Endothelial cell of umbilical vein (primary cell): ENCODE measurements at regions not wholly inside any gene's neighbourhood (a gene's known extent, or its start where the extent isn't known, plus 50 kb on each side); places are given as distances from the start of the nearest gene placed in this dataset.

Experiments
- BruUV-seq: library from RNA; stranded (reverse); fragments of 400-500 nt; replicated peaks from 2 replicates; lab custom pipeline; 2021; lab: Mats Ljungman, UMichigan
- CTCF ChIA-PET: fragments of 300-600, 350-600 bp; sonication (Branson Sonifier 250); formaldehyde crosslinking; loops from one replicate; lab custom pipeline; 2021; ENCODE audit warnings: antibody characterized with exemption, inconsistent platforms; lab: Charles Lee
- POLR2A ChIA-PET: fragments of 300-600, 350-600 bp; sonication (Branson Sonifier 250); formaldehyde crosslinking; loops from one replicate; lab custom pipeline; 2021; ENCODE audit warnings: antibody characterized with exemption, inconsistent platforms; lab: Charles Lee
- DNase-seq: peaks from one replicate; pipeline ENCODE4 v3.0.0-alpha.2; 2011; ENCODE audit warnings: low read depth, low spot score
- FAIRE-seq: peaks from 2 replicates; lab custom pipeline; 2011; peaks lifted over from hg19 to GRCh38; lab: Jason Lieb, UNC
- H2AFZ ChIP-seq: 2 replicates; pipeline ENCODE4 v1.6.0; 2012; ENCODE audit warnings: low read depth, low read length, control low read depth, inconsistent platforms
- H3K27ac ChIP-seq: 2 replicates; pipeline ENCODE4 v1.5.1; 2011; ENCODE audit warnings: low read depth, mild to moderate bottlenecking, control low read depth, low read length, moderate library complexity; ENCODE audit not compliant: insufficient read depth
- H3K27me3 ChIP-seq, 2 experiments: 2 replicates each; pipeline versions ENCODE4 v1.6.0 to v1.6.1; 2011; ENCODE audit warnings: low read length in 2 of 2, mixed read lengths in 1 of 2; ENCODE audit not compliant: control insufficient read depth in 2 of 2, insufficient read depth in 2 of 2
- H3K36me3 ChIP-seq, 2 experiments: 2 replicates in 1 of 2; 3 replicates in 1 of 2; pipeline ENCODE4 v1.5.1; 2011; ENCODE audit warnings: low read length in 2 of 2, mild to moderate bottlenecking in 1 of 2, moderate library complexity in 1 of 2; ENCODE audit not compliant: control insufficient read depth in 2 of 2, insufficient read depth in 2 of 2; ENCODE audit errors: extremely low read depth in 1 of 2
- H3K4me1 ChIP-seq: 3 replicates; pipeline ENCODE4 v1.5.1; 2011; ENCODE audit warnings: mild to moderate bottlenecking, low read length; ENCODE audit not compliant: control insufficient read depth, insufficient read depth; ENCODE audit errors: extremely low read depth
- H3K4me2 ChIP-seq: 2 replicates; pipeline ENCODE4 v1.6.1; 2011; ENCODE audit warnings: low read length, control low read depth, mixed read lengths; ENCODE audit not compliant: insufficient read depth
- H3K4me3 ChIP-seq, 3 experiments: fragments of 200-600 bp in 1 of 3; sonication (generic), shearing (Covaris generic) in 1 of 3; replicated peaks in 1 of 3; 2 replicates each; pipeline ENCODE4 v1.5.1; 2011 to 2016; ENCODE audit warnings: control low read depth in 3 of 3, low read length in 3 of 3, mild to moderate bottlenecking in 2 of 3, inconsistent platforms in 1 of 3, low read depth in 1 of 3, moderate library complexity in 1 of 3; ENCODE audit not compliant: insufficient read depth in 1 of 3
- H3K79me2 ChIP-seq: 2 replicates; pipeline ENCODE4 v1.6.0; 2012; ENCODE audit warnings: low read length, inconsistent platforms; ENCODE audit not compliant: control insufficient read depth, insufficient read depth
- H3K9ac ChIP-seq: replicated peaks from 2 replicates; pipeline ENCODE3; 2011; ENCODE audit warnings: low read length, control low read depth; ENCODE audit not compliant: insufficient read depth; ENCODE audit errors: extremely low read depth
- H3K9me1 ChIP-seq: replicated peaks from 3 replicates; pipeline ENCODE4 v1.6.0; 2011; ENCODE audit warnings: mild to moderate bottlenecking, low read length; ENCODE audit not compliant: control insufficient read depth, insufficient read depth; ENCODE audit errors: extremely low read depth
- H3K9me3 ChIP-seq: replicated peaks from 2 replicates; pipeline ENCODE4 v1.5.1; 2012; ENCODE audit warnings: low read length, inconsistent platforms; ENCODE audit not compliant: control insufficient read depth, insufficient read depth
- H4K20me1 ChIP-seq: replicated peaks from 2 replicates; pipeline ENCODE3; 2011; ENCODE audit warnings: mild to moderate bottlenecking, low read length; ENCODE audit not compliant: control insufficient read depth, insufficient read depth; ENCODE audit errors: extremely low read depth
- CTCF ChIP-seq, 2 donors: IDR thresholded peaks; 1 replicate in 1 of 2; 2 replicates in 1 of 2; pipeline ENCODE4 v1.5.1; 2011; ENCODE audit warnings: low read length in 2 of 2, mild to moderate bottlenecking in 2 of 2, moderate library complexity in 2 of 2, control low read depth in 1 of 2, inconsistent platforms in 1 of 2, low read depth in 1 of 2; ENCODE audit not compliant: insufficient read depth in 1 of 2; ENCODE audit errors: extremely low read depth in 1 of 2
- EZH2 ChIP-seq: IDR thresholded peaks from 2 replicates; pipeline ENCODE4 v1.6.1; 2012; ENCODE audit warnings: borderline replicate concordance, low read depth, mild to moderate bottlenecking, moderate library complexity, low read length, inconsistent platforms; ENCODE audit not compliant: severe bottlenecking
- FOS ChIP-seq: IDR thresholded peaks from 2 replicates; pipeline ENCODE4 v1.6.1; 2011; ENCODE audit warnings: mild to moderate bottlenecking, low read length, moderate library complexity, borderline replicate concordance; ENCODE audit not compliant: insufficient read depth
- GATA2 ChIP-seq: IDR thresholded peaks from 2 replicates; pipeline ENCODE4 v1.7.0; 2011; ENCODE audit warnings: low read depth, mild to moderate bottlenecking, moderate library complexity, mixed read lengths, low read length; ENCODE audit not compliant: insufficient read length, insufficient read depth
- JUN ChIP-seq: IDR thresholded peaks from 2 replicates; pipeline ENCODE4 v1.6.1; 2011; ENCODE audit warnings: borderline replicate concordance, low read depth; ENCODE audit not compliant: insufficient read length, insufficient read depth
- MAX ChIP-seq: IDR thresholded peaks from 2 replicates; pipeline ENCODE4 v1.6.1; 2011; ENCODE audit not compliant: insufficient read depth, insufficient read length
- MYC ChIP-seq: IDR thresholded peaks from one replicate; pipeline ENCODE4 v1.6.1; 2011; ENCODE audit warnings: mild to moderate bottlenecking, low read depth, low read length
- POLR2A ChIP-seq: IDR thresholded peaks from 2 replicates; pipeline ENCODE4 v1.6.1; 2012; ENCODE audit warnings: low read depth, mild to moderate bottlenecking, control low read depth, low read length
- POLR2AphosphoS5 ChIP-seq: IDR thresholded peaks from 2 replicates; pipeline ENCODE4 v1.6.1; 2012; ENCODE audit warnings: low read depth, mild to moderate bottlenecking, control low read depth, low read length, moderate library complexity; ENCODE audit not compliant: insufficient read depth
- dilution Hi-C: fragments of 300-500 bp; cut with MboI; formaldehyde crosslinking; loops from one replicate; pipeline ENCODE4 v1.15.0; 2019; ENCODE audit warnings: low sequenced_read_pairs; ENCODE audit not compliant: extremely low pct_ligation_motif_present
- intact Hi-C: fragments of 100-400 bp; cut with micrococcal nuclease; formaldehyde crosslinking; loops from one replicate; pipeline ENCODE4 v1.10.0; 2022

GRCh38 chr9:38292480-38292879, 100.0 kb upstream of the ALDH1B1 start:
- DNase-seq (no peak), FAIRE-seq (no peak)
- no peaks in the 10 kb centered on the region for H4K20me1 ChIP-seq
- no peak overlapping the region for H3K4me2 ChIP-seq
- H2AFZ ChIP-seq = no peak overlapping the region
- intact Hi-C loops (no loop called here), dilution Hi-C loops (no loop called here)
- H3K36me3 ChIP-seq = no peaks in the 10 kb centered on the region
- TF ChIP-seq GATA2 = no peak
- no peak for TF ChIP-seq FOS
- no peak for TF ChIP-seq POLR2A
- no peak for TF ChIP-seq MAX
- TF ChIP-seq POLR2AphosphoS5 = no peak
- TF ChIP-seq CTCF (IDR thresholded peaks at IDR 0.05; ENCODE audit: extremely low read depth in 1 of 2, insufficient read depth in 1 of 2, low read depth in 1 of 2, low read length in 2 of 2) = no peak
- TF ChIP-seq JUN = no peak
- no peak for TF ChIP-seq MYC
- no peak for TF ChIP-seq EZH2
- H3K4me3 ChIP-seq = no peak overlapping the region
- peaks cover 3 to 16% of the 10 kb centered on the region in 2 experiments for H3K27me3 ChIP-seq
- BruUV-seq = no TSS peak
- H3K79me2 ChIP-seq = no peaks in the 10 kb centered on the region
- H3K9me3 ChIP-seq = no peaks in the 10 kb centered on the region
- H3K4me1 ChIP-seq = no peaks in the 10 kb centered on the region
- H3K9ac ChIP-seq = no peak overlapping the region
- no peak overlapping the region for H3K27ac ChIP-seq
- ChIA-PET CTCF (interaction anchor here (1.0 kb wide), 1 partner anchor 29 kb away, joined by 3 read pairs; no protein-coding TSS in a partner anchor), POLR2A (no interaction called here)
- H3K9me1 ChIP-seq = no peaks in the 10 kb centered on the region
